HG02623 (cell line): ENCODE measurements at regions not wholly inside any gene's neighbourhood (a gene's known extent, or its start where the extent isn't known, plus 50 kb on each side); places are given as distances from the start of the nearest gene placed in this dataset.

ENCODE experiments used
- ATAC-seq: cut with Tn5 transposase; IDR thresholded peaks from one replicate; pipeline ENCODE4 v1.9.1; 2021; ENCODE audit warnings: moderate library complexity; ENCODE audit not compliant: unreplicated experiment

- no peak for ATAC-seq
These were observed 191.5 kb downstream of the SLIT2 start for GRCh38 chr4:20443015-20443805.

GRCh38 chr4:20444599-20445337, 193.1 kb downstream of the SLIT2 start:
- no peak for ATAC-seq

- no peak for ATAC-seq
These were observed 194.4 kb downstream of the SLIT2 start for GRCh38 chr4:20445933-20446723.

GRCh38 chr4:20447103-20447502, 195.4 kb downstream of the SLIT2 start:
- no peak for ATAC-seq

GRCh38 chr4:20451986-20452385, 200.3 kb downstream of the SLIT2 start:
- no peak for ATAC-seq

- ATAC-seq: no peak
These were observed 202.8 kb downstream of the SLIT2 start for GRCh38 chr4:20454515-20454914.

GRCh38 chr4:20456407-20456806, 204.7 kb downstream of the SLIT2 start:
- ATAC-seq: no peak

- ATAC-seq: no peak
These were observed 210.9 kb downstream of the SLIT2 start for GRCh38 chr4:20462426-20463175.

GRCh38 chr4:20463176-20463430, 211.4 kb downstream of the SLIT2 start:
- no peak for ATAC-seq

- no peak for ATAC-seq
These were observed 212.7 kb downstream of the SLIT2 start for GRCh38 chr4:20464381-20464780.

GRCh38 chr4:20474119-20474518, 222.4 kb downstream of the SLIT2 start:
- ATAC-seq: no peak

GRCh38 chr4:20478412-20478811, 221.8 kb upstream of the PACRGL start:
- ATAC-seq: no peak

GRCh38 chr4:20480165-20480947, 219.9 kb upstream of the PACRGL start:
- no peak for ATAC-seq

- no peak for ATAC-seq
These were observed 216.8 kb upstream of the PACRGL start for GRCh38 chr4:20483416-20483815.

GRCh38 chr4:20486433-20486832, 213.8 kb upstream of the PACRGL start:
- ATAC-seq: no peak

- ATAC-seq: no peak
These were observed 212.8 kb upstream of the PACRGL start for GRCh38 chr4:20487446-20487845.

- ATAC-seq: no peak
These were observed 212.4 kb upstream of the PACRGL start for GRCh38 chr4:20487852-20488251.

- no peak for ATAC-seq
These were observed 209.5 kb upstream of the PACRGL start for GRCh38 chr4:20490734-20491133.

GRCh38 chr4:20493761-20494353, 206.4 kb upstream of the PACRGL start:
- ATAC-seq: no peak

- ATAC-seq: no peak
These were observed 204.2 kb upstream of the PACRGL start for GRCh38 chr4:20496068-20496467.
